Gastrocnemius medialis (tissue), 4 donors: ENCODE measurements at regions not wholly inside any gene's neighbourhood (a gene's known extent, or its start where the extent isn't known, plus 50 kb on each side); places are given as distances from the start of the nearest gene placed in this dataset.

Experiments used
- POLR2A ChIP-seq, 2 donors: fragments of 450-650 bp; IDR thresholded peaks; one replicate each; pipeline ENCODE4 v1.6.1; 2017; ENCODE audit warnings: antibody characterized with exemption in 2 of 2, mild to moderate bottlenecking in 2 of 2, moderate library complexity in 2 of 2
- TF ChIP-seq, protein P1 (sequence below), 5 experiments: fragments of 450-650 bp in 3 of 5; fragments of 200-600 bp in 2 of 5; sonication (generic) in 2 of 5; IDR thresholded peaks in 4 of 5; conservative IDR thresholded peaks in 1 of 5; 1 replicate in 4 of 5; 2 replicates in 1 of 5; pipeline ENCODE4 v1.5.1; 2016 to 2019; ENCODE audit warnings: antibody characterized with exemption in 5 of 5, mild to moderate bottlenecking in 3 of 5, moderate library complexity in 3 of 5

DNA sequence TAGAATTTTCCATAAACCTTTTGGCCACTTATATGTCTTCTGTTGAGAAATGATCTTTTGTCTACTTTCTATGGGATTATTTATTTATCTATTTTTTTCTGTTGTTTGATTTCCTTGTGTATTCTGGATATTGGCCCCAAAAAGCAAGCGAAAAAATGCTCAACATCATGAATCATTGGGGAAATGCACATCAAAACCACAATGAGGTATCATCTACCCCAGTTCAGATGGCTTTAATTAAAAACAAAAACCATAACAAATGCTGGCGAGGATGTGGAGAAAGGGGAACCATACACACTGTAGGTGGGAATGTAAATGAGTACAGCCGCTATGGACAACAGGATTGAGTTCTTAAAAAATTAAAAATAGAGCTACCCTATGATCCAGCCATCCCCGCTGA, 125.0 kb upstream of the LPCAT1 start:
- TF ChIP-seq, protein P1, sequence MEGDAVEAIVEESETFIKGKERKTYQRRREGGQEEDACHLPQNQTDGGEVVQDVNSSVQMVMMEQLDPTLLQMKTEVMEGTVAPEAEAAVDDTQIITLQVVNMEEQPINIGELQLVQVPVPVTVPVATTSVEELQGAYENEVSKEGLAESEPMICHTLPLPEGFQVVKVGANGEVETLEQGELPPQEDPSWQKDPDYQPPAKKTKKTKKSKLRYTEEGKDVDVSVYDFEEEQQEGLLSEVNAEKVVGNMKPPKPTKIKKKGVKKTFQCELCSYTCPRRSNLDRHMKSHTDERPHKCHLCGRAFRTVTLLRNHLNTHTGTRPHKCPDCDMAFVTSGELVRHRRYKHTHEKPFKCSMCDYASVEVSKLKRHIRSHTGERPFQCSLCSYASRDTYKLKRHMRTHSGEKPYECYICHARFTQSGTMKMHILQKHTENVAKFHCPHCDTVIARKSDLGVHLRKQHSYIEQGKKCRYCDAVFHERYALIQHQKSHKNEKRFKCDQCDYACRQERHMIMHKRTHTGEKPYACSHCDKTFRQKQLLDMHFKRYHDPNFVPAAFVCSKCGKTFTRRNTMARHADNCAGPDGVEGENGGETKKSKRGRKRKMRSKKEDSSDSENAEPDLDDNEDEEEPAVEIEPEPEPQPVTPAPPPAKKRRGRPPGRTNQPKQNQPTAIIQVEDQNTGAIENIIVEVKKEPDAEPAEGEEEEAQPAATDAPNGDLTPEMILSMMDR (IDR thresholded peaks at IDR 0.05 in 4 of 5, conservative IDR thresholded peaks at IDR 0.05 in 1 of 5), result no peak
- no peak for TF ChIP-seq POLR2A (IDR thresholded peaks at IDR 0.05)
